Osteocyte (in vitro differentiated cells): ENCODE measurements at regions not wholly inside any gene's neighbourhood (a gene's known extent, or its start where the extent isn't known, plus 50 kb on each side); places are given as distances from the start of the nearest gene placed in this dataset.

Experiments
- DNase-seq: peaks from one replicate; pipeline ENCODE4 v3.0.0; 2021; ENCODE audit warnings: mixed read lengths; ENCODE audit not compliant: unreplicated experiment; ENCODE audit errors: extremely low spot score
- H3K27ac Mint-ChIP-seq: one replicate; pipeline ENCODE4 v1.8.0; 2021; ENCODE audit warnings: mild to moderate bottlenecking, mixed read lengths; ENCODE audit not compliant: unreplicated experiment
- H3K27me3 Mint-ChIP-seq: one replicate; pipeline ENCODE4 v1.8.0; 2021; ENCODE audit warnings: mixed read lengths; ENCODE audit not compliant: unreplicated experiment
- H3K36me3 Mint-ChIP-seq: one replicate; pipeline ENCODE4 v1.8.0; 2021; ENCODE audit warnings: mixed read lengths; ENCODE audit not compliant: unreplicated experiment
- H3K4me1 Mint-ChIP-seq: one replicate; pipeline ENCODE4 v1.8.0; 2021; ENCODE audit warnings: mixed read lengths; ENCODE audit not compliant: unreplicated experiment
- H3K4me3 Mint-ChIP-seq: one replicate; pipeline ENCODE4 v1.8.0; 2021; ENCODE audit warnings: mild to moderate bottlenecking, moderate library complexity, mixed read lengths; ENCODE audit not compliant: unreplicated experiment
- H3K9me3 Mint-ChIP-seq: one replicate; pipeline ENCODE4 v1.8.0; 2021; ENCODE audit warnings: mixed read lengths; ENCODE audit not compliant: unreplicated experiment
- TF ChIP-seq, protein P1 (sequence below): fragments of 200-600 bp; sonication (generic); IDR thresholded peaks from 2 replicates; pipeline ENCODE4 v1.5.0; 2021; ENCODE audit warnings: antibody characterized with exemption, mild to moderate bottlenecking, moderate library complexity

- Mint-ChIP-seq H3K27ac (no peak overlapping the region), H3K9me3 (peaks cover 4% of the 10 kb centered on the region), H3K27me3 (peaks cover 2% of the 10 kb centered on the region), H3K36me3 (peaks cover 4% of the 10 kb centered on the region), H3K4me1 (peaks cover 15% of the 10 kb centered on the region), H3K4me3 (no peak overlapping the region)
- TF ChIP-seq, protein P1, sequence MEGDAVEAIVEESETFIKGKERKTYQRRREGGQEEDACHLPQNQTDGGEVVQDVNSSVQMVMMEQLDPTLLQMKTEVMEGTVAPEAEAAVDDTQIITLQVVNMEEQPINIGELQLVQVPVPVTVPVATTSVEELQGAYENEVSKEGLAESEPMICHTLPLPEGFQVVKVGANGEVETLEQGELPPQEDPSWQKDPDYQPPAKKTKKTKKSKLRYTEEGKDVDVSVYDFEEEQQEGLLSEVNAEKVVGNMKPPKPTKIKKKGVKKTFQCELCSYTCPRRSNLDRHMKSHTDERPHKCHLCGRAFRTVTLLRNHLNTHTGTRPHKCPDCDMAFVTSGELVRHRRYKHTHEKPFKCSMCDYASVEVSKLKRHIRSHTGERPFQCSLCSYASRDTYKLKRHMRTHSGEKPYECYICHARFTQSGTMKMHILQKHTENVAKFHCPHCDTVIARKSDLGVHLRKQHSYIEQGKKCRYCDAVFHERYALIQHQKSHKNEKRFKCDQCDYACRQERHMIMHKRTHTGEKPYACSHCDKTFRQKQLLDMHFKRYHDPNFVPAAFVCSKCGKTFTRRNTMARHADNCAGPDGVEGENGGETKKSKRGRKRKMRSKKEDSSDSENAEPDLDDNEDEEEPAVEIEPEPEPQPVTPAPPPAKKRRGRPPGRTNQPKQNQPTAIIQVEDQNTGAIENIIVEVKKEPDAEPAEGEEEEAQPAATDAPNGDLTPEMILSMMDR: no peak
- DNase-seq: no peak
Measured at GRCh38 chr10:44821290-44821689, 89.8 kb upstream of the TMEM72 start.

- no peak overlapping the region for H3K4me3 Mint-ChIP-seq
- no peaks in the 10 kb centered on the region for H3K27me3 Mint-ChIP-seq
- peaks cover 26% of the 10 kb centered on the region for H3K4me1 Mint-ChIP-seq
- H3K9me3 Mint-ChIP-seq: peaks cover 4% of the 10 kb centered on the region
- no peak for DNase-seq
- no peaks in the 10 kb centered on the region for H3K36me3 Mint-ChIP-seq
- H3K27ac Mint-ChIP-seq: no peak overlapping the region
- TF ChIP-seq, protein P1: no peak
Measured at GRCh38 chr10:44822349-44822748, 88.8 kb upstream of the TMEM72 start.

DNA sequence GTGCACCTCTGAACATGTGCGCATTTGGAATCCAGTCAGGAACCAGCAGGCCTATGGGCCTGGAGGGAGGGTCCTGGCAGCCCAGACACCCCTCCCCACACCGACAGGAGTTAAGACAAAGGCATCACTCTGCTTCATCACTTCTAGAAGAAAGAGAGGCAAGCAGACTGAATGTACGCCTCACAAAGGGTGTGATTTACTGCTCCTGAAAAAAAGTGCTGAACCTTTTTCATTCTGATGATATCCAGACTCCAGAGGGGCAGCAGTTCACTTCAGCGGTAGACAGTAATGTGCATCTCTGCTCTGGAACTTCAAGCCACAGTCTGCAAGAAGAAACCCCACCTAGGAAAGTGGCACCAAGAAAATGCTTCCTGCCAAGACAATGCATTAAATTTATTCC lies 88.2 kb upstream of the TMEM72 start:
- H3K36me3 Mint-ChIP-seq: no peaks in the 10 kb centered on the region
- H3K27me3 Mint-ChIP-seq: no peaks in the 10 kb centered on the region
- DNase-seq: no peak
- H3K27ac Mint-ChIP-seq: no peak overlapping the region
- H3K4me1 Mint-ChIP-seq: peaks cover 32% of the 10 kb centered on the region
- H3K4me3 Mint-ChIP-seq: no peak overlapping the region
- peaks cover 4% of the 10 kb centered on the region for H3K9me3 Mint-ChIP-seq
- TF ChIP-seq, protein P1: no peak

DNA sequence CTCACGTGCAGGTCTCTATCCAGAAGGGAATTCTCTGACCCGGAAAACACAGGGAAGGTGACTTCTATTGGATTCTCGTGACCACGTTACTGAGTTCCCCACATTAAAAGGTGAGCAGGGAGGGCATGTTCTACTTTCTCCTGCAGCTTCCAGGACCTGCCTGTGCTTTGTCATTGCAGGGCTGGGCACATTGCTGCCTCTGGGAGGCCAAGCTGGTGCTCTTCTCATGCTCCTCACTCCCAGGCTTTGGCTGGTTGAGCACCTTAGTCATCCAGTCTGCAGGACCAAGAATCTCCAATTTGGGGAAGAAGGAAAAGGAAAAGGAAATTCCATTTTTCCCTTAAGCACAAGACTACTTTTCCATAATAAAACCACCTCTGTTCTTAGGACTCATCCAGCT lies 86.5 kb upstream of the TMEM72 start:
- H3K36me3 Mint-ChIP-seq: no peaks in the 10 kb centered on the region
- TF ChIP-seq, protein P1: no peak
- no peak overlapping the region for H3K4me3 Mint-ChIP-seq
- peaks cover 4% of the 10 kb centered on the region for H3K9me3 Mint-ChIP-seq
- H3K27me3 Mint-ChIP-seq: no peaks in the 10 kb centered on the region
- no peak overlapping the region for H3K27ac Mint-ChIP-seq
- peaks cover 36% of the 10 kb centered on the region for H3K4me1 Mint-ChIP-seq
- no peak for DNase-seq

DNA sequence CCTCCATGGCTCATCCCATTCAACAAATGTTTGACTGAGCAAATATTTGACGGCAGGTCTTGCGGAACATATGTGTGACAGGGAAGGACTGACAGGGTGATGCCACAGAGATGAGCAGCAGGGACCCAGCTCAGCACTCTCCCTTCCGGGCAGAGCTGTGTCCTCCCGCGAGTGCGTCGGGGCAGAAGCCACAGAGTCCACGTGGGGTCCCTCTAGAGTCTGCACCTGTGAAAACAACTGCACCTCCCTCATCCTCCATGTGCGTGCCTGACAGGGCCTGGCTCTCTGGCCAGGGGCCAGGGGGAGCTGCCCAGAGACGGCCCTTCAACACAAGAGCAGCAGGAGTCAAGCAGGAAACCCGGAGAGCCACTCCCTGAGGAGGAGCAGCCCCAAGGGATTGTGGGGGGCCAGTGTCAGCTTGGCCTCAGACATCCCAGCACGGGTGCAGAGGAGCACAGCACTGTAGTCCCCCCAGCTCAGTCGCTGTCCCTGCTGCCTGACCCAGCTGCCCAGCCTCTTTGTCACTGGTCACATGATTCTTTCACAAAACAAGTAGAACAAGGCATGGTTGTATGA lies 83.6 kb upstream of the TMEM72 start:
- Mint-ChIP-seq H3K27ac (peak overlapping the region; percentile 94), H3K27me3 (no peaks in the 10 kb centered on the region)
- DNase-seq: peak; percentile 93

More for the DNA sequence above, 83.6 kb upstream of the TMEM72 start:
- no peaks in the 10 kb centered on the region for H3K36me3 Mint-ChIP-seq
- H3K4me3 Mint-ChIP-seq: peak overlapping the region; percentile 11
- TF ChIP-seq, protein P1: no peak
- H3K4me1 Mint-ChIP-seq: peaks cover 48% of the 10 kb centered on the region
- peaks cover 4% of the 10 kb centered on the region for H3K9me3 Mint-ChIP-seq
